Activated CD8-positive, alpha-beta memory T cell treated with anti-CD3 and anti-CD28 coated beads, Interleukin-2, amount 50 U/mL, for 48 hours (primary cell): ENCODE measurements at regions not wholly inside any gene's neighbourhood (a gene's known extent, or its start where the extent isn't known, plus 50 kb on each side); places are given as distances from the start of the nearest gene placed in this dataset.

ENCODE experiments used
- DNase-seq: peaks from one replicate; pipeline ENCODE4 v3.0.0-alpha.2; 2020

DNA sequence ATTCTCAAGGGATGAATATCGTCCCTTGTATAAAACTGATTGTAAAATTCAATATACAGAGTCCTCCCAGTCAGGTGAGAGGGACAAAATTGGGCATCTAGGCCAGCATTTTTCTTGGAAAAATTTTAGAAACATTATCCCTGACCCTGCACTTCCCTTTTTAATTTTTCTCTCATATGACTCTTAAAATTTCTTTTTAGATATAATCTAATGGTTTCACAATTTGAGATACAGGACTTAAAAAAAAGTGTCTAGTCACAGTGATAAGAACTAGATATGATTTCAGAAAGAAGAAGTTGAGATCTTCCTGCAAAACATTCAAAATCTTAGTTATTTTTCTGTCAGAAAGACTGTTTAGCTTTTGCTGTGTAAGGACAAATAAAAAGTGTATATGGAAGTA lies 270.8 kb upstream of the PPFIA2 start:
- DNase-seq, result no peak

DNA sequence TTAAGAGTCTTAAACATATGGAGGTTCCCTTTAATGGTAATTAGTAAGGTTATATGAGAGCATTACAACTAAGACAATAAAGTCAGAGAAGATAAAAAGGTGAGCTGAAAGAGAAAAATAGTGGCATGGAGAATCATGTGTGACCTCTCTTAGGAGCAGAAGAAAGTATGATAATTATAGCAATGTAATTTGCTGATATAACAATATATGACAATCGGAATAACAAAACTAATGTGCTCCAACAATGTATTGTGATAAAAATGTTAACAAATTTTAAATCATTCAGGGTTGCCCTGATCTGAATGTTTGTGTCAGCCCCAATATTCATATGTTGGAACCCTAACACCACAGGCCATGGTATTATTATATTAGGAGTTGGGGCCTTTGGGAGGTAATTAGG lies 269.6 kb upstream of the PPFIA2 start:
- DNase-seq, result no peak

DNA sequence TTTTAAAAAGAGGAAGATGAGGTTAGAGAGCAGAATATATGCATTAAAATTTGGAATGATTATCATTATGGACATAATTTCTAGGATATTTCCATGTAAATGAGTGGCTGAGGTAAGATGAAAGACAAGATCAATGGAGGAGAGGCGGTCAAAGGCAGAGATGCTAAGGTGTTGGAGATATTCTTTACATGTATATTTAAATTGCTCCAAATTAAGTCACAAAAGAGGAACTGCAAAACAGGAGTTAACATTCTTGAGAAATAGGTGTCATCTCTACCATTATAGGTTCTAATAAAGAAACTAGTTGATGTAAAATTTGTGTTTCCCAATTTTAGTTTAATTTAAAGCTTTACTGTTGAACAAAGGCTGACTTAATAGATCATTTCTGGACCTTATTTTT lies 268.5 kb upstream of the PPFIA2 start:
- DNase-seq, result no peak

DNA sequence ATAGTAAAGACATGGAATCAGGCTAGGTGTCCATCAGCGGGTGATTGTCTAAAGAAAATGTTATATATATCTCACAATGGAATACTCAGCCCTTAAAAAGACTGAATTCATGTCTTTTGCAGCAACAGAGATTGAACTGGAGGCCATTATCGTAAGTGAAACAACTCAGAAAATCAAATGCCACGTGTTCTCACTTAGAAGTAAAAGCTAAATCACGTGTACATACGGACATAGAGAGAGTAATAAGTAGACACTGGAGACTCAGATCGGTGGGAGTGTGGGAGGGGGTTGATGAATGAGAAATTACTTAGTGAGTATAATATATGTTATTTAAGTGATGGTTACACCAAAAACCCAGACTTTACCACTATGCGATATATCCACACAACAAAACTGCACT lies 266.3 kb upstream of the PPFIA2 start:
- DNase-seq, result no peak

DNA sequence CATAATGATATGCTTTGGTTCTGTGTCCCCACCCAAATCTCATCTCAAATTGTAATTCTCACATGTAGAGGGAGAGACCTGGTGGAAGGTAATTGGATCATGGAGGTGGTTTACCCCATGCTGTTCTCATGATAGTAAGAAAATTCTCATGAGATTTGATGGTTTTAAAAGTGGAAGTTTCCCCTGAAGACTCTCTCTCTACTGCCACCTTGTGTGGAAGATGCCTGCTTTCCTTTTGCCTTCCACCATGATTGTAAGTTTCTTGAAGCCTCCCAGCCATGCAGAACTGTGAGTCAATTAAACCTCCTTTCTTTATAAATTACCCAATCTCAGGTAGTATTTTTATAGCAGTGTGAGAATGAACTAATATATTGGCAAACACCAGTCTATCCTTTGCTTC lies 260.4 kb upstream of the PPFIA2 start:
- DNase-seq, result no peak

DNA sequence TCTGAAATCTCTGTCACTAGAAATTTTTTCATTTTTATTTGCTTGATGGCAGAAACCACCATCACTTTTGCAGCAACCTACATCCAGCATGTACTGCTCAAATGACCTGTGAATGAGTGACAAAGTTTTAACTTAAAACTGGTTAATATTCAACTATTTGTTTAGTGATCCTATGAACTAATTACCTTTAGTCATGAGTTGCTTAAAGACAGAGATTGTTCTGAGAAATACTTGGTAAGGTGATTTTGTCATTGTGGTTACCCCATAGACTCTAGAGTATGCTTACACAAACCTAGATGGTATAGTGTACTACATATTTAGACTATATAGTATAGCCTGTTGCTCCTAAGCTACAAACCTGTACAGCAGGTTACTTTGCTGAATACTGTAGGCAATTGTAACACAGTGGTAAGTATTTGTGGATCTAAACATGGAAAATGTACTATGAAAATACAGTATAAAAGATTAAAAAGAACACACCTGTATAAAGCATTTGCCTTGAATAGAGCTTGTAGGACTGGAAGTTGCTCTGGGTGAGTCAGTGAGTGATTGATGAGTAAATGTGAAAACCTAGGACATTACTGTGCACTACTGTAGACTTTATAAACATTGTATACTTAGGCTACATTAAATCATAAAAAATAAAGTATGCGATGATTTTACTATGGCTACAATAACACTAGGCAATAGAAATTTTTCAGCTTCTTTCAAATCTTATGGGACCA lies 256.6 kb upstream of the PPFIA2 start:
- no peak for DNase-seq

DNA sequence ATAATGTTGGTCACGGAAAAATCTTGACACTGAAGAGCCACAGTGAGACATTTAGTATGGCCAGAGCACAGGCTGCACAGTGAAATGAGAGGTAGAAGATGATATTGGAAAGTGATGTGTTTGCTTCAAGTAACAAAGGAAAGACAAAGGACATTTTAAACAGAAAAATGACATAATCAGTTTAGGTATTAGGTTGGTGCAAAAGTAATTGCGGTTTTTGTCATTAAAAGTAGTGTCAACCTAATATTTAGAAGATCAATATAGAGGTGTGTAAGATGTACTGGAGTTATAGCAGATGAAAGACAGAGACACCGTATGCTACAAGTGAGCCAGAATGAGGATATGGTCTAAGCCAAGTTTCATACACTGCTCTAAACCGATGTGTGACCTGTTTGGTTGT lies 253.0 kb upstream of the PPFIA2 start:
- DNase-seq, result no peak

DNA sequence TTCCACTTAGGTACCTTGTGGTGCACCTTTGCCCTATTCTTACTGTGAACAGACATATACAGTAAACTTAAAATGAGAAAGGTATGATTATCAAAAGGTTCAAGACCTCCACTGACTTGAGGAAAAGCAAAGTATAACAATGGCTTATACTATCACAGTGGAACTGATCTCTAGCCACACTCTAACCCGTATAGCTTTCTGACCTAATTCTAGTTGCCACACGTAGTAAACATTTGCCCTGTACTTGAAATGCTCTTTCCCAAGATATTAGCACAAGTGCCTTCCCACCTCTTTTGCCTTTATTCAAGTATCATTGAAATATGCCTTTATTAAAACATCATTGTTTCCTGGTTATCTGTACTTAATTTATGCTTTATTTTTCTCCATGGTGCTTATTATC lies 250.4 kb upstream of the PPFIA2 start:
- no peak for DNase-seq

DNA sequence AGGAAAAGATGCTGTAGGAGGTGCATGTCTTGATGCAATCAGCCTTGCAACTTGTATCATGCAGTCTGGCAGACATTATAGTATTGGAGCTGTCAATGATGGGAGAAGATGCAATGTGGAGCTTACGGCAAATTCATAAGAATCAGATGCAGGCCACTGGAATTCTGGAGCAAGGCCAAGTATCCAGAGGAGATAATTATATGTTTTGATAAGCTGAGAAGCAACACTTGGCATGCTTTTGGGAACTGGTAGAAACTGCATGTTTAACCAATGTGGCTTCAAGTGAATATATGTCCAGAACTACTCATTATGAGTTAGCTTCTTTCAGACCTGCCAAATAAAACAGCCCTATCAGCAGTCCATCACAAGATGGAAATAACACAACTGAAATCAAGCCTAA lies 249.1 kb upstream of the PPFIA2 start:
- no peak for DNase-seq

DNA sequence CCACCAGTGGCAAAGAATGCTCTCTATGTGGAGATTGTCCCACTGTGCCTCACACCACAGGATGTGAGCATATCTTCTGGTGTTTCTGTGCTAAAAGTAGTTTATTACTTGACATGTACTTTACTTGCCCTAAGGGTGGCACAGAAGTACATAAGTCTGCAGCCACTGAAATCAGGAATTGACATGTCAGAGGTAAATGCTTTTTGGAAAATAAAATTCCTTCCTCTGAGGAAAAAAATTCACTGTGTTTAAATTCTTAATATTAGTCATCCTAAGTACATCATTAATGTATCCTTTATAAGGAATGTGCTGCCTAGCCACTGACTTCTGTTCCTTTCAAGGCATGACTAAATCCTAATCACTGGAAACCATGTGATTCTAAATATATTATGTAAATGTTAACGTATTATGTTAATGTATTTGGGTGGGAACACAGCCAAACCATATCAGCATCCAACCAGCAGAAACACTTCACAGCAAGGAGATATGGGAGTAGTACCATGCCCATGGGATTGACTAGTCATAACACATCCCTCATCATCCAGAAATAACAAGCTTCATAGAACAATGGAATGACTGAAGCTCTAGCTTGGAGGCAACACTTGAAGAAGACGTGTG lies 239.7 kb upstream of the PPFIA2 start:
- no peak for DNase-seq

DNA sequence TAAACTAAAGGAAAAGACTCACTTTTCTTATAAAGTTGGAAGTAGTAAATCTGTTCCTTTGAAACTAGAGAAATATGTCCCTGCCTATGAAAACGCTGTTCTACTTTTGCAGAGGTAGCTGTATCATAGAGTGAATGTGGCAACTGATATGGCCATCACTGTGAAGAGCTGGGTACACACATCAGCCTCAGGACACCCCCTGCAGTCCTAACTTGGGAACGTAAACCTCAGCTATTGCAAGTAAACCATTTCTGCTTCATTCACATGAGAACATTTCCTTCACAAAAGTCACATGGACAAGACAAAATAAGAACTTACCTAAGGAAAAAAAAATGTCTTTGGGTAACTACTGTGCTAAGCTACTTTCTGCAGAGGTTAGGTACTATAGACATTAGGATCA lies 233.3 kb upstream of the PPFIA2 start:
- DNase-seq, result no peak

DNA sequence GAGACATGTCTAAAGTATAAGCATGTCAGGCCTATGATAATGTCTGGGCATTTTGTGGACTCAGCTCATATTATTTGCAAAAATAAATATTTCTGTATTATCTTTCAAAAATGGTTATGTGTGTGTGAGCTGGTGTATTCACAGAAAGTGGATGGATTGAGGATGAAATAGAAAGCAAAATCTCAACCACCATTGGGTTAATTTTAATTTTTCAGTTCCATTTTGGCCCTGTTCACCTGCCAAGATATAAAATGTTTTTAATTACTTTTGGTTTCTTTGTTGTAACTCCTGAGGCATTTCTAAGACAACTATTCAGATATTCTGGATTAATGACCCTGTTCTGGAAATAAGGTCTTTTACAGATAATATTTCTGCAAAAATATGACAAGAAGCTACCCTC lies 232.7 kb upstream of the PPFIA2 start:
- DNase-seq, result no peak

DNA sequence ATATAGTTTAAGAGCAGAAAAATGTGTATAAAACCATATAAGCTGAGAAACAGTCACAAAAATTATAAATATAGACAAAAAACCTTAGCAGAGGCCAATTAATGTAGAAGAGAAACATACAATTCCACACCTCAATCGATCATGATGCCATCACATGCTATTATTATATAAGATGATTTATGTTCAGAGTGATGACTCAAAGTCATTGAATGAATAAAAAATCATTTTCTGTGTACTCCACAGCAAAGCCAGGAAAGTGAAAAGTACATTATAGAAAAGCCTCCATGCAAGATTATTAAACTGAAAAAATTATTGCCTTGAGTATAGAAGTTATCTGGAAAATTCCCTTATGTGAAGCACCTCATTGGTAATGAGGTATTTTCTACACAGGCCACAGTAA lies 229.2 kb upstream of the PPFIA2 start:
- no peak for DNase-seq

DNA sequence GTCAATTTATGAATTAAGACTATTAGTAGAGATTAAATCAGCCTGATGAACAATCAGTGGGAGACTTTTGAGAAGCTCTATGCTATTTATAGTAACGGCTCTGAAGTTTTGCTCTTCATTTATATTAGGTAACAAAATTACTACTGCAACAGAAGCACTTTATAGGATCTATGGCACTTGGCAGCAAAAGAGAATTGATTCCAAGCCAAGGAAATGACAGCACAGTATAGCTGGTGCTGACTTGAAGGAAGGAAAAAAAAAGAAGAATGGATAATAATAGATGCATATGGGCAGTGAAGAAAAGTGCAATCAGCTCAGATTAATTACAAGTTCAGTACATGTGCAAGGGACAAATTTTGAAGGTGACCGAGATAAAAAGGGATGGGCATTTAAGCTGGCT lies 228.2 kb upstream of the PPFIA2 start:
- DNase-seq, result no peak

DNA sequence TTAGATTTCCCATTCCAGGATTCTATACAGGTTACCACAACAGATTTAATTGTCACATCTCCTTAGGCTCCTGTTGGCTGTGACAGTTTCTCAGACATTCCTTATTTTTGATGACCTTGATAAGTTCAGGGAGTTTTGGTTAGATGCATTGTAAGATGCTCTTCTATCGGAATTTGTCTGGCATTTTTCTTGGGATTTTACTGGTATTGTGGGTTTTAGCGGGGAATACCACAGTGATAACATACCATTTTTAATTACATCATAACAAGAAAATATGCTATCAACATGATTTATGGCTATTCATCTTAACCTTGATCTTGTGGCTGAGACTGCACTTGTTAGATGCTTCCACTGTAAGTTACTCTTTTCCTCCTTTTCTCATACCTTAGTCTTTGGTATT lies 217.5 kb upstream of the PPFIA2 start:
- DNase-seq, result no peak

DNA sequence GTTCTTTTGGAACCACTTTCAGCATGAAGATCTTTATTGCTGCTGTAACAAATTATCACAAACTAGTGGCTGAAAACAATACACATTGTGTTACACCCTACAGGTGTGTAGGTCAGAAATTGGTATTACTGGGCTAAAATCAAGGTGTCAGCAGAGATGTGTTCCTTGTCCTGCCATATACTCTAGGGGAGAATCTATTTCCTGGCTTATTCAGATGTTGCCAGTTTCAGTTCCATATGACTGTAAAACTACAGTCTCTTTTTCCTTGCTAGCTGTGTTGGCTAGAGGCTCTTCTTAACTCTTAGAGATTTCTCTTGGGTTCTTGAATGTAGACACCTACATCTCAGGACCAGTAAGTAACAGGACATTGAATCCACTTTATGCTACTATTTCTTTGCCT lies 215.6 kb upstream of the PPFIA2 start:
- no peak for DNase-seq

DNA sequence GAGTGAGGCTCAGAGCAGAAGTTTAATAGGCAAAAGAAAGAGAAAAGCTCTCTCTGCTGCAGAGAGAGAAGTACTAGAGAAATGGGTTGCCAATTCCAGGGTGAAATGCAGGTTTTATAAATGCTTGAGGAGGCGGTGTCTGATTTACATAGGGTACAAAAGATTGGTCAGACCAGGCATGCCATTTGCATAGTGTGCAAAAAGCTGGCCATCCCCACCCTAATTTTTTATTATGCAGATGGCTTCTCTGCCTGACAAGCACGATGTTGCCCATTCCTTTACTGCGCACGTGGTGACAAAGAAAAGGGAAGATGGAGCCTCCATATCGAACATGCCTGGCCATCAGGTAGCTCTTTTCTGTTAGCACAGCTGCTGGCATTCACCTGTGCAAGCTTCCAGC lies 209.3 kb upstream of the PPFIA2 start:
- no peak for DNase-seq

DNA sequence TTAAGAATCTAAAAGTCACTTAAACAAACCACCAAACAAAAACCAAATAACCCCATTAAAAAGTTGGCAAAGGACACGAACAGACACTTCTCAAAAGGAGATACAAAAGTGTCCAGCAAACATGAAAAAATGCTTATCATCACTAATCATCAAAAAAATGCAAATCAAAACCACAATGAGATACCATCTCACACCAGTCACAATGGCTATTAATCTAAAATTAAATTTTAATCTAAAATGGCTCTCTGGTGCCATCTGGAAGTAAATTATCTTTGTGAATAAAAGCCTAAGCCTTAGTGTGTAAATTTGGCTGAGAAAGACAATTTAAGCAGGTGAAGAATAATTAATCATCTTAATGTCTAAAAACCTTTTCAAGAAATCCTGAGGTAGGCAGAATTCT lies 204.5 kb upstream of the PPFIA2 start:
- DNase-seq, result no peak

DNA sequence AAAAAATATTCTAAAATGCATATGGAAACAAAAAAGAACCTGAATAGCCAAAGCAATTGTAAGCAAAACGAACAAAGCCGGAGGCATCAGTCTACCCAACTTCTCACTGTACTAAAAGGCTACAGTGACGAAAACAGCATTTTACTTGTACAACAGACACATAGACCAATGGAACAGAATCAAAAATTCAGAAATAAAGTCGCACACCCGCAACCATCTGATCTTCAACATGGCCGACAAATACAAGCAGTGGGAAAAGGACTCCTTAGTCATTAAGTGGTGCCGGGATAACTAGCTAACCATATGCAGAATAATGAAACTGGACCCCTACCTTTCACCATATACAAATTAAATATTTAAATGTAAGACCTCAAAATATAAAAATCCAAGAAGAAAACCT lies 203.9 kb upstream of the PPFIA2 start:
- DNase-seq, result no peak

DNA sequence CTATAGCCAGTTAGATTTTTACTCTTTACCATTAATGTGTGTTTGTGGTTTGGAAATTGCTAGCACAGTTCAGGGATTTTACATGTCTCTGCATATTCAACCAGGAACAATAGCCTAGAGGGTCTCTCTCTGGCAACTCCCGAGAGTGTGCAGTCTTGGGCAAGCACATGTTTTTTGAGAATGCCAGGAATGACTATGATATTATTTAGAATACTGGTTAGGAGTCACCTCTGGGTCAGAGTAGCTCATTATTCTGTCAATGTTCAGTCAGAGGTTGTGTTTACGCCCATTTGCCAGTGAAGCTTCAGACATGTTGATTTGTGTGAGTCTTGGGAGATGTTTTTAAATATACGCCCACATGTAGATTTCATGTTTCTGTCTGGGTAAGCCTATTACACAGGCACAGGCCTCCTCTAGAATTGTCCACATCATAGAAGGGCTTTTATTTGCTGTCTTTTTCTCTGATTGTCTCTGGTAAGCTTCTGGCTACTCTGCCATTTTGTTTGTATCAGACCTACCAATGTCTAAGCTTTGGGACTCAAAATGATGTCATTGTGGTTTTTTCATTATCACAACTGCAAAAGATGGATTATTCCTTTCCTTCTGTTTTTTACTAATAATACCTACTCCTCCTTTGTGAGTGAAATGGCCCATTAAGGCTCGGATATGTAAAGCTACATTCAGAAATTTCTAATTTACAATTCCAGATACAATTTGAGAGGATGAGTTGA lies 203.1 kb upstream of the PPFIA2 start:
- DNase-seq, result no peak

DNA sequence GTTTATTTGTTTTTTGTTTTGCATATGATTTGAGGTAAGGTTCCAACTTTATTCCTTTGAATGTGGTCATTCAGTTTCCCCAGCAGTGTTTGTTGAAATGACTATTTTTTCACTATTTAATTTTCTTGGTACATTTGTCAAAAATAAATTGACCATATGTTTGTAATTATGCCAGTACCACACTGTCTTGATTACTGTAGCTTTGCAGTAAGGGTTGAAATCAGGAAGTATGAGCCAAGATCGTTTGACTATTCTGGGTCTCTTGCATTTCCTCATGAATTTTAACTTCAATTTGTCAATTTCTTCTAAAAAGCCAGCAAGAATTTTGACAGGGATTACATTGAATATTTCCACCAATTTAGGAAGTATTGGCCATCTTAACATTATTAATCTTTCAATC lies 199.3 kb upstream of the PPFIA2 start:
- DNase-seq, result no peak

DNA sequence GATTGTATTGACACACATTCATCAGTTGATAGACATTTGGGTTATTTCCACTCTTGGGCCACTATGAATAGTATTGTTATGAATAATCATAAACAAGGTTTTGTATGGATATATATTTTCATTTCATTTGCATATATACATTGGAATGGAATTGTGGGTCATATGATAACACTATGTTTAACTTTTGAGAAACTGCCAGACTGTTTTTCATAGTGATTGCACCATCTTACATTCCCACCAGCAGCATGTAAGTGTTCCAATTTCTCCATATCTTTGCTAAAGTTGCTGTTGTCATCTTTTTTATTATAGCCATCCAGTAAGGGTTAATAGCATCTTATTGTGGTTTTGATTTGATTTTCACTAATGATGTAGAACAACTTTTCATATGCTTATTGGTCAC lies 198.5 kb upstream of the PPFIA2 start:
- no peak for DNase-seq

DNA sequence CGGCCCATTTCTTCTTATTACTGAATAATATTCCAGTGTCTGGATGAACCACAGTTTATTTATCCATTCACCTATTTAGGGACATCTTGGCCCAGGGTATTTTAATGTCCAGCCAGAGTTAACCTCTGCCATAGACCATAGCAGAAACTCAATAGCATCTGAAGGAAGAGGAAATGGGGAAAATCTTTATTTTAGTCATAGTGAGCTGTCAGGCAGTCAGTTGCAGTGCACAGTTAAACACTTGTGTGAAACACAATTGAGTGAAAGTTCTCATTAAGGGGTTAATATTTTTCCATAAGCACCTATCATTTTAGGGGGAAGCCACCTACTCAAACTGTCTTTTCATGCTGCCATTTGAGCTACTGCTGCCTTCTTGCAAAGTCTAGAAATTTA lies 197.3 kb upstream of the PPFIA2 start:
- DNase-seq, result no peak

DNA sequence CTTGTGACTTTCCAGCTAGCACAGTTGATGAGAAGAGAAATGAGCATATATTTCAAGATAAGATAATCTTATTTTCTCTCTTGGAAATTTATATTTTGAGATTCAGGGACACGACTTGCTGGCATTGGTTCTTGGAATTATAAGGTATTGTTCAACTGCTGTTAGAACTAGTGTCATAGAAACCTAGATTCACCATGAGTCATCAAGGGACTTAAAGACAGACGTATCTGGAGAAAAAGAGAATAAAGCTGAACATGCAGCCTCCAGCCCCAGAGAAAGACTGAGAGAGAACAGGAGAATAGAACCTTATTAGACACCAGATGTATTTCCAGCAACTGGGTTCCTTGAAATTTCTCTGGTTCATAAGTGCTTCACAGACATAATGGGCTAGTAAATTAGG lies 194.4 kb upstream of the PPFIA2 start:
- no peak for DNase-seq

DNA sequence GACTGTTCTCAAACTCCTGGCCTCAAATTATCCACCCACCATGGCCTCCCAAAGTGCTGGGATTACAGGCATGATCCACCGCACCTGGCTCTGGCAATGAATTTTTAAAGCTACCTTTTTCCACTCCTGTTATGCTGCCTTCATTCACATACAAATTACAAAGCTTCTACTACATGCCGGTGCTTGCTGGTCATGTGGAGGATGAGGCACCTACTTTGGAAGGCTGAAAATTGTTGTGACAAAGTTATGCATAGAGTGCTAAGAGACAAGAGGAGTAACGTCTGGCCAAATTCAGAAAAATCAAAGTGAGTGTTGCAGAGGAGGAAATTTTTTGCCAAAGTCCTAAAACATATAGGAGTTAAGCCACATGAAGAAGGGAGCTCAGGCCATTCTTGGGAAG lies 191.7 kb upstream of the PPFIA2 start:
- DNase-seq, result no peak
